ENCODE measurements at regions not wholly inside any gene's neighbourhood (a gene's known extent, or its start where the extent isn't known, plus 50 kb on each side); places are given as distances from the start of the nearest gene placed in this dataset.

DNA sequence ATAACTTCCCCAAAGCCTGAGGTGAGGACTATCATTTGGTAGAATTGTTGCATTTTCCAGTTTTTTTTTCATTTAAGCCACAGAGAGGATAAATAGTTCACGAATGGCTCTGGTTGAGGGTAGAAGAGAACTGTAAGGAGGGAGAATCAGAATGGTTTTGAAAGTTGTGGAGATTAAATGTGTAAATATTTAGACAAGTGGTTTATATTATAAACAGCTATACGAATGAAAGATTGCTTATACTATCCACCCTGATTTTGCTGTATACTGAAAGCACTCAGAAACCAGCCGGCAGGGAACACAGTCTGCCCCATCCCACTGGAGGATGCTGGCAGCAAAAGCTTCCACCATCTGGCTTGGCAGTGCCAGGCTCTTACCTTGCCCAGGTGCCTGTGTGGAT is 341.1 kb downstream of the RAPGEF2 start:
- no peak overlapping the region for H3K4me3 ChIP-seq (ENCODE audit: low read depth, low read length)
- no peak for TF ChIP-seq CTCF (IDR thresholded peaks at IDR 0.05; ENCODE audit: low read depth, low read length)

GRCh38 chr4:159444678-159445077 is 341.8 kb downstream of the RAPGEF2 start:
- H3K4me3 ChIP-seq (ENCODE audit: low read depth, low read length), result no peak overlapping the region
- no peak for TF ChIP-seq CTCF (IDR thresholded peaks at IDR 0.05; ENCODE audit: low read depth, low read length)

GRCh38 chr4:159445692-159446091 is 342.8 kb downstream of the RAPGEF2 start:
- H3K4me3 ChIP-seq (ENCODE audit: low read depth, low read length), result no peak overlapping the region
- no peak for TF ChIP-seq CTCF (IDR thresholded peaks at IDR 0.05; ENCODE audit: low read depth, low read length)

GRCh38 chr4:159446266-159446976 is 343.5 kb downstream of the RAPGEF2 start:
- no peak overlapping the region for H3K4me3 ChIP-seq (ENCODE audit: low read depth, low read length)
- peak; percentile 88 for TF ChIP-seq CTCF (IDR thresholded peaks at IDR 0.05; ENCODE audit: low read depth, low read length)

GRCh38 chr4:159447296-159447695 is 344.4 kb downstream of the RAPGEF2 start:
- no peak overlapping the region for H3K4me3 ChIP-seq (ENCODE audit: low read depth, low read length)
- TF ChIP-seq CTCF (IDR thresholded peaks at IDR 0.05; ENCODE audit: low read depth, low read length), result no peak

- H3K4me3 ChIP-seq (ENCODE audit: low read depth, low read length), result no peak overlapping the region
- TF ChIP-seq CTCF (IDR thresholded peaks at IDR 0.05; ENCODE audit: low read depth, low read length), result no peak
These were observed 348.1 kb downstream of the RAPGEF2 start for GRCh38 chr4:159451006-159451405.

DNA sequence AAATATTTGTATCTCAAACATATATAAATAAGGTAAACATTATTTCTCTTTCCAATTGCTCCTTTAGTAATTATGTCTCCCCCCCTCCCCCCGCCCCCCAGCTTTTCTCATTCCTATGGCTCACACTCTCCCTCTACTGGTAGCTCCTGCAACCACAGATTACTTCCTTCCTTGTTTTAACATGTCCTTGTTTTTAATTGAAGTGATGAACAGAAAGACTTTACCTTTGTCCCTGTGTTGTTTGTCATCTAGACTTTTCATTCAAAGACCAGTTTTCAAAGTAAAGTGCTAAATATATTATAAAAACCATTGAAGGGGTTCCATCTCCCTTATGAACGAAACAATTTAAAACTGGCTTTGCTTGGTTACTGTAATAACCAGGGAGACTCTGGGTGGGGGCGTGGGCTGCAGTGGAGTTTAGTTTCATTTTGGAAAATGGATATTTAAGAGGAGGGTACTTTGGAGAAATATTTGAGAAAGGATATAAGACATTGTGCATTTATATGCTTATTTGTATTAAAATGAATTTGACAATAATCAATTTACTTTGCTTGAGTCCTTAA is 352.9 kb downstream of the RAPGEF2 start:
- TF ChIP-seq CTCF (IDR thresholded peaks at IDR 0.05; ENCODE audit: low read depth, low read length), result peak; percentile 88
- H3K4me3 ChIP-seq (ENCODE audit: low read depth, low read length), result no peak overlapping the region
